ENCODE measurements at regions not wholly inside any gene's neighbourhood (a gene's known extent, or its start where the extent isn't known, plus 50 kb on each side); places are given as distances from the start of the nearest gene placed in this dataset.
"Not testable (repeated sequence)": the region's sequence is repeated elsewhere in the genome, so short reads cannot be mapped to it uniquely, and the experiment has no call there.

GRCh38 chr2:236348976-236349375 lies 84.8 kb upstream of the ASB18 start:
- no peak for DNase-seq

GRCh38 chr2:236350426-236350825 lies 86.2 kb upstream of the ASB18 start:
- no peak for DNase-seq

- DNase-seq = no peak
Measured at GRCh38 chr2:236351966-236352525, 87.8 kb upstream of the ASB18 start.

- DNase-seq = peak; percentile 56
Measured at GRCh38 chr2:236352761-236353593, 88.8 kb upstream of the ASB18 start.

- no peak for DNase-seq
Measured at GRCh38 chr2:236353594-236353942, 89.4 kb upstream of the ASB18 start.

GRCh38 chr2:236354056-236354940 lies 90.1 kb upstream of the ASB18 start:
- DNase-seq = no peak

- no peak for DNase-seq
Measured at GRCh38 chr2:236354973-236355595, 90.9 kb upstream of the ASB18 start.

GRCh38 chr2:236355911-236356310 lies 91.7 kb upstream of the ASB18 start:
- no peak for DNase-seq

GRCh38 chr2:236356321-236356720 lies 92.1 kb upstream of the ASB18 start:
- not testable (repeated sequence) for DNase-seq

GRCh38 chr2:236358482-236358881 lies 94.3 kb upstream of the ASB18 start:
- not testable (repeated sequence) for DNase-seq

GRCh38 chr2:236359426-236360045 lies 95.3 kb upstream of the ASB18 start:
- no peak for DNase-seq

- DNase-seq = no peak
Measured at GRCh38 chr2:236360496-236360895, 96.3 kb upstream of the ASB18 start.

GRCh38 chr2:236363711-236364277 lies 99.6 kb upstream of the ASB18 start:
- DNase-seq = no peak

- DNase-seq = no peak
Measured at GRCh38 chr2:236365258-236366048, 101.2 kb upstream of the ASB18 start.

- DNase-seq = no peak
Measured at GRCh38 chr2:236366049-236366387, 101.8 kb upstream of the ASB18 start.

- peak; percentile 29 for DNase-seq
Measured at GRCh38 chr2:236366397-236366796, 102.2 kb upstream of the ASB18 start.

- no peak for DNase-seq
Measured at GRCh38 chr2:236367506-236368289, 103.5 kb upstream of the ASB18 start.

- DNase-seq = no peak
Measured at GRCh38 chr2:236369661-236370062, 105.5 kb upstream of the ASB18 start.

- no peak for DNase-seq
Measured at GRCh38 chr2:236370847-236371409, 106.7 kb upstream of the ASB18 start.

- no peak for DNase-seq
Measured at GRCh38 chr2:236375973-236376476, 111.8 kb upstream of the ASB18 start.
